ENCODE measurements at regions not wholly inside any gene's neighbourhood (a gene's known extent, or its start where the extent isn't known, plus 50 kb on each side); places are given as distances from the start of the nearest gene placed in this dataset.

DNA sequence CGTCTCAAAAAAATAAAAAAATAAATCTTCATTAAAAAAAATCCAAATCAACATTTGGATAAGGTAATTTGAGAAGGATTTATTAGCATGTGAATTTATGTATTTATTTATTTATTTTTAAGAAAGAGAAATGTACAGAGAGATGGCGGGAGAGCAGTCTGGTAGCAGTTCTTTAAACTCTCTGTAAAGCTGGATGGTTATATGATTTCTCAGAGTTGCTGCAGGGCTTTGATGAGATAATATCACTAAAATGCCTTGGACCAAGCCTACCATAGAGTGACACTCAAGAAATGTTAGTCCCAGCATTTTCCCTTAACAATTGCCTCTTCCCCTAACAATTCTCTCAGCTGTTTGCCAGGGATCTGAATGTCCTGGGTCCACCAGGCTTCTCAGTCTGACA is 103.4 kb upstream of the LNX1 start:
- H3K36me3 ChIP-seq (ENCODE audit: control insufficient read depth in 2 of 2, insufficient read depth in 2 of 2, low read length in 1 of 2) = no peaks in the 10 kb centered on the region
- H3K4me1 ChIP-seq (ENCODE audit: control insufficient read depth in 2 of 2, insufficient read depth in 2 of 2, low read length in 2 of 2) = no peaks in the 10 kb centered on the region
- 98% methylated on average over 2 of the region's 2 CpGs for WGBS
- H3K4me3 ChIP-seq (ENCODE audit: low read length in 2 of 2) = no peak overlapping the region
- no peaks in the 10 kb centered on the region for H3K9me3 ChIP-seq (ENCODE audit: control insufficient read depth in 2 of 2, insufficient read depth in 1 of 2, low read length in 1 of 2)
- H3K27ac ChIP-seq (ENCODE audit: low read depth in 1 of 2, low read length in 1 of 2) = no peak overlapping the region
- H3K27me3 ChIP-seq (ENCODE audit: control insufficient read depth in 2 of 2, insufficient read depth in 1 of 2, low read length in 1 of 2) = no peaks in the 10 kb centered on the region
- no peak for DNase-seq (ENCODE audit: low read depth in 6 of 9, low spot score in 9 of 9)

GRCh38 chr4:53693909-53694308 is 102.6 kb upstream of the LNX1 start:
- no peak for DNase-seq (ENCODE audit: low read depth in 6 of 9, low spot score in 9 of 9)
- Histone ChIP-seq H3K9me3 (ENCODE audit: control insufficient read depth in 2 of 2, insufficient read depth in 1 of 2, low read length in 1 of 2) (no peaks in the 10 kb centered on the region), H3K27me3 (ENCODE audit: control insufficient read depth in 2 of 2, insufficient read depth in 1 of 2, low read length in 1 of 2) (no peaks in the 10 kb centered on the region), H3K4me1 (ENCODE audit: control insufficient read depth in 2 of 2, insufficient read depth in 2 of 2, low read length in 2 of 2) (no peaks in the 10 kb centered on the region), H3K36me3 (ENCODE audit: control insufficient read depth in 2 of 2, insufficient read depth in 2 of 2, low read length in 1 of 2) (no peaks in the 10 kb centered on the region), H3K4me3 (ENCODE audit: low read length in 2 of 2) (no peak overlapping the region), H3K27ac (ENCODE audit: low read depth in 1 of 2, low read length in 1 of 2) (no peak overlapping the region)
- WGBS = 94% methylated on average over 5 of the region's 5 CpGs

- no peaks in the 10 kb centered on the region for H3K36me3 ChIP-seq (ENCODE audit: control insufficient read depth in 2 of 2, insufficient read depth in 2 of 2, low read length in 1 of 2)
- DNase-seq (ENCODE audit: low read depth in 6 of 9, low spot score in 9 of 9) = no peak
- no peak overlapping the region for H3K4me3 ChIP-seq (ENCODE audit: low read length in 2 of 2)
- no peaks in the 10 kb centered on the region for H3K4me1 ChIP-seq (ENCODE audit: control insufficient read depth in 2 of 2, insufficient read depth in 2 of 2, low read length in 2 of 2)
- H3K9me3 ChIP-seq (ENCODE audit: control insufficient read depth in 2 of 2, insufficient read depth in 1 of 2, low read length in 1 of 2) = no peaks in the 10 kb centered on the region
- H3K27me3 ChIP-seq (ENCODE audit: control insufficient read depth in 2 of 2, insufficient read depth in 1 of 2, low read length in 1 of 2) = no peaks in the 10 kb centered on the region
- no peak overlapping the region for H3K27ac ChIP-seq (ENCODE audit: low read depth in 1 of 2, low read length in 1 of 2)
- WGBS = 92% methylated on average over 4 of the region's 4 CpGs
These were observed 102.1 kb upstream of the LNX1 start for GRCh38 chr4:53693408-53693807.

DNA sequence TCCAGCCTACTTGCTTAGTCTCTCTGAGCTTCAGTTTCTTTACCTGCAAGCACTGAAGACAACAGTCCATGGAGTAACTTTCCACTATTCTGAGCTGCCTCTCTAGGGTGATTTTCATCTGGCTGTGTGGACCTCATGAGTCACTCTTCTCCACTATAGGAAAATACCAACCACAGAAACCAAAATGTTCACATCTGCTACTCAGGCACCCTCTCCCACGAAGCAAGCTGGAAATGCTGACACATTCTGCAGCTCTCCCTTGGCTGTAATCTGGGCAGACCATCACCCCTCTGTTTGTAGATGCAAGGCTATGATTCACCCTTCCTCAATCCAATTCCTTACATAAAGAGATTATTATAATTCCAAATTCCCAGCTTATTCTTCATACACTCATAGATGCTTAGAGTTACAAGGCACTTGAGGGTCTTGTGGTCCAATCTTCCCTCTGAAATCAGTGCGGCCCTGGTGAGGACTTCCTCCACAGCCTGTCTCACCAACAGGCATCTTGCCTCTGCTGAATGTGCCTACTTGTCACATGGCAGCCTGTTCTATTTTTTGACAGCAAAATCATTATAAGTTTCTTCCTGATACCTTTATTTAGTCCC is 97.0 kb upstream of the LNX1 start:
- Histone ChIP-seq H3K4me3 (ENCODE audit: low read length in 2 of 2) (no peak overlapping the region), H3K27me3 (ENCODE audit: control insufficient read depth in 2 of 2, insufficient read depth in 1 of 2, low read length in 1 of 2) (no peaks in the 10 kb centered on the region), H3K36me3 (ENCODE audit: control insufficient read depth in 2 of 2, insufficient read depth in 2 of 2, low read length in 1 of 2) (no peaks in the 10 kb centered on the region), H3K4me1 (ENCODE audit: control insufficient read depth in 2 of 2, insufficient read depth in 2 of 2, low read length in 2 of 2) (no peaks in the 10 kb centered on the region), H3K9me3 (ENCODE audit: control insufficient read depth in 2 of 2, insufficient read depth in 1 of 2, low read length in 1 of 2) (no peaks in the 10 kb centered on the region), H3K27ac (ENCODE audit: low read depth in 1 of 2, low read length in 1 of 2) (no peak overlapping the region)
- DNase-seq (ENCODE audit: low read depth in 6 of 9, low spot score in 9 of 9) = no peak
- WGBS = 5% methylated on average over 2 of the region's 2 CpGs

- H3K36me3 ChIP-seq (ENCODE audit: control insufficient read depth in 2 of 2, insufficient read depth in 2 of 2, low read length in 1 of 2) = no peaks in the 10 kb centered on the region
- H3K27me3 ChIP-seq (ENCODE audit: control insufficient read depth in 2 of 2, insufficient read depth in 1 of 2, low read length in 1 of 2) = no peaks in the 10 kb centered on the region
- no peak overlapping the region for H3K4me3 ChIP-seq (ENCODE audit: low read length in 2 of 2)
- no peaks in the 10 kb centered on the region for H3K9me3 ChIP-seq (ENCODE audit: control insufficient read depth in 2 of 2, insufficient read depth in 1 of 2, low read length in 1 of 2)
- H3K4me1 ChIP-seq (ENCODE audit: control insufficient read depth in 2 of 2, insufficient read depth in 2 of 2, low read length in 2 of 2) = no peaks in the 10 kb centered on the region
- WGBS = 95% methylated on average over 1 of the region's 1 CpG
- no peak overlapping the region for H3K27ac ChIP-seq (ENCODE audit: low read depth in 1 of 2, low read length in 1 of 2)
- DNase-seq (ENCODE audit: low read depth in 6 of 9, low spot score in 9 of 9) = no peak
These were observed 95.2 kb upstream of the LNX1 start for GRCh38 chr4:53686521-53686920.

GRCh38 chr4:53684136-53685130 is 93.1 kb upstream of the LNX1 start:
- Histone ChIP-seq H3K4me3 (ENCODE audit: low read length in 2 of 2) (no peak overlapping the region), H3K27me3 (ENCODE audit: control insufficient read depth in 2 of 2, insufficient read depth in 1 of 2, low read length in 1 of 2) (no peaks in the 10 kb centered on the region), H3K4me1 (ENCODE audit: control insufficient read depth in 2 of 2, insufficient read depth in 2 of 2, low read length in 2 of 2) (no peaks in the 10 kb centered on the region), H3K27ac (ENCODE audit: low read depth in 1 of 2, low read length in 1 of 2) (no peak overlapping the region), H3K36me3 (ENCODE audit: control insufficient read depth in 2 of 2, insufficient read depth in 2 of 2, low read length in 1 of 2) (no peaks in the 10 kb centered on the region), H3K9me3 (ENCODE audit: control insufficient read depth in 2 of 2, insufficient read depth in 1 of 2, low read length in 1 of 2) (no peaks in the 10 kb centered on the region)
- 92% methylated on average over 6 of the region's 6 CpGs for WGBS
- no peak for DNase-seq (ENCODE audit: low read depth in 6 of 9, low spot score in 9 of 9)

DNA sequence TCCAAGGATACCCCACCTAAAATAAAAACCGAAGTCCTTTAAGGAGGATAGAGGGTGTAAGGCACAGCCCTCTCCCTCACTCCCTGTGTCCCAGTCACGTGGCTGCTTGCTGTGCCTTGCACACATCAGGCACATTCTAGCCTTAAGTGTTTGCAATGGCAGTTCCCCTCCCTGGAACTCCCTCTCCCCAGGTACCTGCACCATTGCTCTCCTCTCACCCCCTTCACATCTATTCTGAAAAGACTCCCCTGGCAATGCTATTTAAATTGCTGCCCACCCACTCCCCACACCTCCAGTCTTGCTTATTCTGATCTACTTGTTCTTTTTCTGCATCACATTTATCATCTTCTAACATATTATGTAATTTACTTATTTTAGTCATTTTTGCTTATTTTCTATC is 91.6 kb upstream of the LNX1 start:
- Histone ChIP-seq H3K27ac (ENCODE audit: low read depth in 1 of 2, low read length in 1 of 2) (no peak overlapping the region), H3K9me3 (ENCODE audit: control insufficient read depth in 2 of 2, insufficient read depth in 1 of 2, low read length in 1 of 2) (no peaks in the 10 kb centered on the region), H3K27me3 (ENCODE audit: control insufficient read depth in 2 of 2, insufficient read depth in 1 of 2, low read length in 1 of 2) (no peaks in the 10 kb centered on the region), H3K4me1 (ENCODE audit: control insufficient read depth in 2 of 2, insufficient read depth in 2 of 2, low read length in 2 of 2) (no peaks in the 10 kb centered on the region), H3K36me3 (ENCODE audit: control insufficient read depth in 2 of 2, insufficient read depth in 2 of 2, low read length in 1 of 2) (no peaks in the 10 kb centered on the region), H3K4me3 (ENCODE audit: low read length in 2 of 2) (no peak overlapping the region)
- 90% methylated on average over 2 of the region's 2 CpGs for WGBS
- DNase-seq (ENCODE audit: low read depth in 6 of 9, low spot score in 9 of 9) = no peak

GRCh38 chr4:53682196-53682595 is 90.9 kb upstream of the LNX1 start:
- no peak overlapping the region for H3K27ac ChIP-seq (ENCODE audit: low read depth in 1 of 2, low read length in 1 of 2)
- no peaks in the 10 kb centered on the region for H3K27me3 ChIP-seq (ENCODE audit: control insufficient read depth in 2 of 2, insufficient read depth in 1 of 2, low read length in 1 of 2)
- no peak overlapping the region for H3K4me3 ChIP-seq (ENCODE audit: low read length in 2 of 2)
- H3K36me3 ChIP-seq (ENCODE audit: control insufficient read depth in 2 of 2, insufficient read depth in 2 of 2, low read length in 1 of 2) = no peaks in the 10 kb centered on the region
- no peak for DNase-seq (ENCODE audit: low read depth in 6 of 9, low spot score in 9 of 9)
- H3K9me3 ChIP-seq (ENCODE audit: control insufficient read depth in 2 of 2, insufficient read depth in 1 of 2, low read length in 1 of 2) = no peaks in the 10 kb centered on the region
- no peaks in the 10 kb centered on the region for H3K4me1 ChIP-seq (ENCODE audit: control insufficient read depth in 2 of 2, insufficient read depth in 2 of 2, low read length in 2 of 2)
- 87% methylated on average over 1 of the region's 1 CpG for WGBS

GRCh38 chr4:53680598-53680997 is 89.3 kb upstream of the LNX1 start:
- Histone ChIP-seq H3K4me1 (ENCODE audit: control insufficient read depth in 2 of 2, insufficient read depth in 2 of 2, low read length in 2 of 2) (no peaks in the 10 kb centered on the region), H3K36me3 (ENCODE audit: control insufficient read depth in 2 of 2, insufficient read depth in 2 of 2, low read length in 1 of 2) (no peaks in the 10 kb centered on the region), H3K27ac (ENCODE audit: low read depth in 1 of 2, low read length in 1 of 2) (no peak overlapping the region), H3K27me3 (ENCODE audit: control insufficient read depth in 2 of 2, insufficient read depth in 1 of 2, low read length in 1 of 2) (no peaks in the 10 kb centered on the region), H3K4me3 (ENCODE audit: low read length in 2 of 2) (no peak overlapping the region), H3K9me3 (ENCODE audit: control insufficient read depth in 2 of 2, insufficient read depth in 1 of 2, low read length in 1 of 2) (no peaks in the 10 kb centered on the region)
- DNase-seq (ENCODE audit: low read depth in 6 of 9, low spot score in 9 of 9) = no peak
- WGBS = 93% methylated on average over 1 of the region's 1 CpG
